ENCODE measurements at regions not wholly inside any gene's neighbourhood (a gene's known extent, or its start where the extent isn't known, plus 50 kb on each side); places are given as distances from the start of the nearest gene placed in this dataset.
A peak's percentile ranks its signal among the peaks of the same experiment; 100 is the strongest.

GRCh38 chr6:98463038-98464000 is 371.1 kb upstream of the POU3F2 start:
- no peak for DNase-seq (ENCODE audit: low read depth)

- DNase-seq (ENCODE audit: low read depth): no peak
These were observed 367.3 kb upstream of the POU3F2 start for GRCh38 chr6:98467091-98467490.

- DNase-seq (ENCODE audit: low read depth): no peak
These were observed 366.5 kb upstream of the POU3F2 start for GRCh38 chr6:98467902-98468301.

GRCh38 chr6:98469141-98469540 is 365.2 kb upstream of the POU3F2 start:
- DNase-seq (ENCODE audit: low read depth): no peak

GRCh38 chr6:98470821-98471220 is 363.6 kb upstream of the POU3F2 start:
- no peak for DNase-seq (ENCODE audit: low read depth)

GRCh38 chr6:98471444-98471843 is 362.9 kb upstream of the POU3F2 start:
- no peak for DNase-seq (ENCODE audit: low read depth)

- no peak for DNase-seq (ENCODE audit: low read depth)
These were observed 357.1 kb upstream of the POU3F2 start for GRCh38 chr6:98477231-98477630.

- no peak for DNase-seq (ENCODE audit: low read depth)
These were observed 349.7 kb upstream of the POU3F2 start for GRCh38 chr6:98484696-98485095.

GRCh38 chr6:98485593-98485992 is 348.8 kb upstream of the POU3F2 start:
- DNase-seq (ENCODE audit: low read depth): no peak

GRCh38 chr6:98486057-98486456 is 348.3 kb upstream of the POU3F2 start:
- no peak for DNase-seq (ENCODE audit: low read depth)

- DNase-seq (ENCODE audit: low read depth): no peak
These were observed 346.8 kb upstream of the POU3F2 start for GRCh38 chr6:98487612-98488011.

- DNase-seq (ENCODE audit: low read depth): no peak
These were observed 336.1 kb upstream of the POU3F2 start for GRCh38 chr6:98498144-98498775.

- DNase-seq (ENCODE audit: low read depth): peak; percentile 1
These were observed 335.5 kb upstream of the POU3F2 start for GRCh38 chr6:98498866-98499265.

GRCh38 chr6:98514073-98514720 is 320.2 kb upstream of the POU3F2 start:
- no peak for DNase-seq (ENCODE audit: low read depth)

- DNase-seq (ENCODE audit: low read depth): no peak
These were observed 319.6 kb upstream of the POU3F2 start for GRCh38 chr6:98514796-98515195.

GRCh38 chr6:98516206-98516605 is 318.2 kb upstream of the POU3F2 start:
- DNase-seq (ENCODE audit: low read depth): no peak

- no peak for DNase-seq (ENCODE audit: low read depth)
These were observed 317.5 kb upstream of the POU3F2 start for GRCh38 chr6:98516866-98517265.

- DNase-seq (ENCODE audit: low read depth): no peak
These were observed 308.5 kb upstream of the POU3F2 start for GRCh38 chr6:98525860-98526259.

GRCh38 chr6:98526465-98526864 is 307.9 kb upstream of the POU3F2 start:
- no peak for DNase-seq (ENCODE audit: low read depth)

GRCh38 chr6:98529364-98529763 is 305.0 kb upstream of the POU3F2 start:
- no peak for DNase-seq (ENCODE audit: low read depth)

- no peak for DNase-seq (ENCODE audit: low read depth)
These were observed 303.6 kb upstream of the POU3F2 start for GRCh38 chr6:98530732-98531131.

- DNase-seq (ENCODE audit: low read depth): no peak
These were observed 302.4 kb upstream of the POU3F2 start for GRCh38 chr6:98532004-98532403.

- DNase-seq (ENCODE audit: low read depth): no peak
These were observed 294.6 kb upstream of the POU3F2 start for GRCh38 chr6:98539741-98540140.

Data from GM04503 (cell line).